SK-N-SH (cell line): ENCODE measurements at regions not wholly inside any gene's neighbourhood (a gene's known extent, or its start where the extent isn't known, plus 50 kb on each side); places are given as distances from the start of the nearest gene placed in this dataset.

ENCODE experiments used
- CTCF ChIA-PET: fragments of 300-600, 350-600 bp; formaldehyde crosslinking; extraction: SDS; loops from one replicate; lab custom pipeline; 2021; lab: Yijun Ruan, JAX
- POLR2A ChIA-PET: fragments of 350-600 bp; sonication (Branson Sonifier 250); formaldehyde crosslinking; extraction: SDS; loops from one replicate; lab custom pipeline; 2020; ENCODE audit warnings: antibody characterized with exemption, inconsistent platforms; lab: Yijun Ruan, JAX
- DNase-seq: peaks from one replicate; pipeline ENCODE4 v3.0.0; 2012
- H2AFZ ChIP-seq: fragments of 200-600 bp; sonication (generic); 2 replicates; pipeline ENCODE4 v1.8.1; 2016; ENCODE audit warnings: antibody characterized with exemption, mild to moderate bottlenecking, low read depth
- H3F3A ChIP-seq: fragments of 200-600 bp; sonication (generic); replicated peaks from 2 replicates; pipeline ENCODE3; 2016; ENCODE audit warnings: antibody characterized with exemption, mild to moderate bottlenecking; ENCODE audit not compliant: insufficient read depth
- H3K27ac ChIP-seq, 2 experiments: fragments of 200-500 bp in 1 of 2; fragments of 200-600 bp in 1 of 2; sonication (Bioruptor generic) in 1 of 2; sonication (generic), shearing (Covaris generic) in 1 of 2; 2 replicates each; pipeline versions ENCODE4 v1.5.1 to v1.6.1; 2014 to 2016; ENCODE audit warnings: low read depth in 2 of 2, inconsistent platforms in 1 of 2, low read length in 1 of 2, mild to moderate bottlenecking in 1 of 2, mixed read lengths in 1 of 2
- H3K27me3 ChIP-seq: fragments of 200-600 bp; sonication (generic), shearing (Covaris generic); 2 replicates; pipeline ENCODE4 v1.6.1; 2016; ENCODE audit warnings: mixed run types; ENCODE audit not compliant: insufficient read depth
- H3K36me3 ChIP-seq, 2 experiments: fragments of 200-500 bp in 1 of 2; fragments of 200-600 bp in 1 of 2; sonication (Bioruptor generic) in 1 of 2; sonication (generic) in 1 of 2; replicated peaks in 1 of 2; 2 replicates each; pipeline versions ENCODE3 to v1.5.1; 2014 to 2016; ENCODE audit warnings: low read length in 1 of 2, mild to moderate bottlenecking in 1 of 2; ENCODE audit not compliant: insufficient read depth in 2 of 2, control insufficient read depth in 1 of 2
- H3K4me1 ChIP-seq, 2 experiments: fragments of 200-500 bp in 1 of 2; fragments of 200-600 bp in 1 of 2; sonication (Bioruptor generic) in 1 of 2; sonication (generic), shearing (Covaris generic) in 1 of 2; 2 replicates each; pipeline versions ENCODE4 v1.5.1 to v1.6.1; 2014 to 2016; ENCODE audit warnings: low read depth in 1 of 2, low read length in 1 of 2, mixed run types in 1 of 2; ENCODE audit not compliant: insufficient read depth in 2 of 2, control insufficient read depth in 1 of 2
- H3K4me2 ChIP-seq: fragments of 200-600 bp; sonication (generic), shearing (Covaris generic); 2 replicates; pipeline ENCODE4 v1.6.1; 2017; ENCODE audit warnings: mixed run types
- H3K4me3 ChIP-seq, 2 experiments: fragments of 200-500 bp in 1 of 2; fragments of 200-600 bp in 1 of 2; sonication (Bioruptor generic) in 1 of 2; sonication (generic), shearing (Covaris generic) in 1 of 2; 2 replicates each; pipeline versions ENCODE4 v1.5.1 to v1.8.1; 2014 to 2016; ENCODE audit warnings: low read depth in 2 of 2, inconsistent platforms in 1 of 2, low read length in 1 of 2, mild to moderate bottlenecking in 1 of 2, mixed read lengths in 1 of 2, moderate library complexity in 1 of 2
- H3K79me2 ChIP-seq: fragments of 200-600 bp; sonication (generic); 2 replicates; pipeline ENCODE4 v1.8.1; 2017; ENCODE audit warnings: mild to moderate bottlenecking; ENCODE audit not compliant: insufficient read depth
- H3K9ac ChIP-seq: fragments of 200-600 bp; sonication (generic); 2 replicates; pipeline ENCODE4 v1.6.1; 2017; ENCODE audit warnings: mixed run types
- H3K9me2 ChIP-seq: fragments of 200-600 bp; sonication (generic); 2 replicates; pipeline ENCODE4 v1.6.1; 2017; ENCODE audit warnings: mixed run types
- H3K9me3 ChIP-seq: fragments of 200-600 bp; sonication (generic); 2 replicates; pipeline ENCODE4 v1.6.1; 2017; ENCODE audit warnings: mixed run types, mild to moderate bottlenecking, moderate library complexity
- H4K20me1 ChIP-seq: fragments of 200-600 bp; sonication (generic); 2 replicates; pipeline ENCODE4 v1.6.1; 2017; ENCODE audit warnings: mild to moderate bottlenecking, mixed run types; ENCODE audit not compliant: insufficient read depth
- CHD2 ChIP-seq: fragments of 150-350 bp; IDR thresholded peaks from 2 replicates; pipeline ENCODE4 v1.6.1; 2018; ENCODE audit warnings: low read length; ENCODE audit not compliant: partially characterized antibody
- EZH2phosphoT487 ChIP-seq: fragments of 200-600 bp; sonication (generic); IDR thresholded peaks from 2 replicates; pipeline ENCODE4 v1.6.1; 2017; ENCODE audit warnings: low read depth, mixed run types, mild to moderate bottlenecking, antibody characterized with exemption, moderate library complexity, borderline replicate concordance
- MEF2A ChIP-seq: IDR thresholded peaks from 2 replicates; pipeline ENCODE4 v1.4.0; 2012; ENCODE audit warnings: low read depth, borderline replicate concordance
- MXI1 ChIP-seq: IDR thresholded peaks from 2 replicates; pipeline ENCODE4 v1.6.1; 2012; ENCODE audit warnings: mild to moderate bottlenecking, low read depth, low read length, improper control_type of control experiment
- NRF1 ChIP-seq: IDR thresholded peaks from 2 replicates; pipeline ENCODE4 v1.6.1; 2012; ENCODE audit warnings: low read depth, mild to moderate bottlenecking, low read length
- RAD21 ChIP-seq: IDR thresholded peaks from 2 replicates; pipeline ENCODE4 v1.6.1; 2012; ENCODE audit warnings: mild to moderate bottlenecking, low read length
- RCOR1 ChIP-seq: fragments of 150-350 bp; IDR thresholded peaks from 2 replicates; pipeline ENCODE4 v1.6.1; 2017; ENCODE audit warnings: antibody characterized with exemption, low read length
- RXRA ChIP-seq: IDR thresholded peaks from 2 replicates; pipeline ENCODE4 v1.4.0; 2012; ENCODE audit warnings: low read depth, mild to moderate bottlenecking, borderline replicate concordance
- SMC3 ChIP-seq: IDR thresholded peaks from 2 replicates; pipeline ENCODE4 v1.6.1; 2012; ENCODE audit warnings: low read depth, low read length, improper control_type of control experiment
- TCF12 ChIP-seq: IDR thresholded peaks from 2 replicates; pipeline ENCODE4 v1.4.0; 2012
- WGBS: methylation state at CpG from one replicate; pipeline ENCODE4 v1.1.6; 2017; ENCODE audit warnings: low lambda C conversion rate; 5-methylcytosine and 5-hydroxymethylcytosine counted together
- TF ChIP-seq, protein P1 (sequence below): IDR thresholded peaks from 2 replicates; pipeline ENCODE4; 2012
- TF ChIP-seq, protein P2 (sequence below): IDR thresholded peaks from 2 replicates; pipeline ENCODE4 v1.4.0; 2012; ENCODE audit warnings: low read depth, borderline replicate concordance
- TF ChIP-seq, protein P3 (sequence below): IDR thresholded peaks from 2 replicates; pipeline ENCODE4 v1.6.1; 2012; ENCODE audit warnings: mild to moderate bottlenecking, low read depth, low read length, moderate library complexity

DNA sequence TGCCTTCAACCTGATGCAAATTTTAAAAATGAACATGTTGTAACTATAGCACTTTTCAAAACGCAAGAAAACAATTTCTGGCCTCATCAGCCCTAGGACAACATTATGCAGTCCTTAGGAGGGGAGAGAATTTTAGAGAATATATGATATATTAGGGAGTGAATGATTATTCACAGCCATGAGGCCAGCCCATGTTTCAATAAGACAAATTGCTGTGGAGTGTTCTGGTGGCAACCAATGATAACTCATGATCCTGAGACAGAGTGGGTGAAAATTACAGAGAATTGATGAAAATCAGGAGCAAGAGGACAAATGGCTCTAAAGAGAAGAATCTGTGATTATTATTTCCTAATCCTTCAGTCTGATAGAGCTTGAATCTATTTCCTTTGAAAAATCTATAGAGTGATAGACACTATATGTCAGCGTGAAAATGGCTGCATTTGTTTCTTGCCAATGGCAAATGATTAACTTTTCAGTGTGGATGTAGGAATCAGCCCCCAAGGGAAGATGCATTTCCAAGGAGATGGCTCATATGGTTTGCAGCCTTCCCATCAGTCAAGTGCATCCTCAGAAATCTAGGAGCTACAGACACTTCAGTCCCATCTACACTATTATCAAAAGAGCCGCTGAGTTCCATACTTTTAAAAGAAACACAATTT is 761.0 kb upstream of the ARRDC4 start:
- WGBS, result 14% methylated on average over 3 of the region's 3 CpGs
- H2AFZ ChIP-seq, result no peak overlapping the region
- no peaks in the 10 kb centered on the region for H3K36me3 ChIP-seq
- no peaks in the 10 kb centered on the region for H3K27me3 ChIP-seq
- H3K4me3 ChIP-seq, result no peak overlapping the region
- H3K27ac ChIP-seq, result no peak overlapping the region
- H3K9me2 ChIP-seq, result no peaks in the 10 kb centered on the region
- no peak overlapping the region for H3K9ac ChIP-seq
- no peaks in the 10 kb centered on the region; a peak in 1 of 4 replicates for H3K4me1 ChIP-seq
- no peaks in the 10 kb centered on the region for H4K20me1 ChIP-seq
- peaks cover 7% of the 10 kb centered on the region for H3K9me3 ChIP-seq
- H3K4me2 ChIP-seq, result no peak overlapping the region
- ChIA-PET POLR2A (no interaction called here), CTCF (no interaction called here)
- no peaks in the 10 kb centered on the region for H3F3A ChIP-seq
- H3K79me2 ChIP-seq, result no peaks in the 10 kb centered on the region
- DNase-seq, result no peak
- TF ChIP-seq NRF1 (no peak), TCF12 (no peak), MEF2A (no peak), MXI1 (no peak), SMC3 (no peak), RXRA (no peak), CHD2 (no peak), EZH2phosphoT487 (no peak), RAD21 (no peak), RCOR1 (no peak)
- TF ChIP-seq, protein P1, sequence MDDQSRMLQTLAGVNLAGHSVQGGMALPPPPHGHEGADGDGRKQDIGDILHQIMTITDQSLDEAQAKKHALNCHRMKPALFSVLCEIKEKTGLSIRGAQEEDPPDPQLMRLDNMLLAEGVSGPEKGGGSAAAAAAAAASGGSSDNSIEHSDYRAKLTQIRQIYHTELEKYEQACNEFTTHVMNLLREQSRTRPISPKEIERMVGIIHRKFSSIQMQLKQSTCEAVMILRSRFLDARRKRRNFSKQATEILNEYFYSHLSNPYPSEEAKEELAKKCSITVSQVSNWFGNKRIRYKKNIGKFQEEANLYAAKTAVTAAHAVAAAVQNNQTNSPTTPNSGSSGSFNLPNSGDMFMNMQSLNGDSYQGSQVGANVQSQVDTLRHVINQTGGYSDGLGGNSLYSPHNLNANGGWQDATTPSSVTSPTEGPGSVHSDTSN, result no peak

DNA sequence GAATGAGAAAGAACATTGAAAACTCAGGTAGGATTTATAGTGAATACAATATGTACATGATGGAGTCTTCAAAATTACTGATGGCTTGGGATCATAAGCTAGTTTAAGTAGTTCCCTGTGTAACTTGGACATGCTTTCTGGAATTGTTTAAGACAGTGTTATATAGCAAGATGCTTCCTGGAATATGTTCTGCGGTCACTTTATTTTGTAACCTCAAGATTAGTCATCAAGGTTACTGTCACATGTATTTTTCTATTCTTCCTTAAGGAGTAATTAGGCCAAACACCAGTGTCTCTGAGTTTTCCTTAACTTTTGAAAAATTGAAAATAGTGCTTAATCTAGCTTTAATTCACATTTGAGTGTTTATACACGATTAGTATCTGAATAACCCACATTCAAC is 760.3 kb upstream of the ARRDC4 start:
- CTCF ChIA-PET, result no interaction called here
- no peaks in the 10 kb centered on the region for H3K9me2 ChIP-seq

More for the DNA sequence above, 760.3 kb upstream of the ARRDC4 start:
- Histone ChIP-seq H3K9me3 (peaks cover 7% of the 10 kb centered on the region), H3K27ac (no peak overlapping the region), H3K4me3 (no peak overlapping the region), H3K79me2 (no peaks in the 10 kb centered on the region), H4K20me1 (no peaks in the 10 kb centered on the region), H3K36me3 (no peaks in the 10 kb centered on the region)
- WGBS, result 0% methylated on average over 2 of the region's 2 CpGs
- POLR2A ChIA-PET, result no interaction called here
- TF ChIP-seq, protein P2, sequence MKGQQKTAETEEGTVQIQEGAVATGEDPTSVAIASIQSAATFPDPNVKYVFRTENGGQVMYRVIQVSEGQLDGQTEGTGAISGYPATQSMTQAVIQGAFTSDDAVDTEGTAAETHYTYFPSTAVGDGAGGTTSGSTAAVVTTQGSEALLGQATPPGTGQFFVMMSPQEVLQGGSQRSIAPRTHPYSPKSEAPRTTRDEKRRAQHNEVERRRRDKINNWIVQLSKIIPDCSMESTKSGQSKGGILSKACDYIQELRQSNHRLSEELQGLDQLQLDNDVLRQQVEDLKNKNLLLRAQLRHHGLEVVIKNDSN, result no peak
- TF ChIP-seq, protein P3, sequence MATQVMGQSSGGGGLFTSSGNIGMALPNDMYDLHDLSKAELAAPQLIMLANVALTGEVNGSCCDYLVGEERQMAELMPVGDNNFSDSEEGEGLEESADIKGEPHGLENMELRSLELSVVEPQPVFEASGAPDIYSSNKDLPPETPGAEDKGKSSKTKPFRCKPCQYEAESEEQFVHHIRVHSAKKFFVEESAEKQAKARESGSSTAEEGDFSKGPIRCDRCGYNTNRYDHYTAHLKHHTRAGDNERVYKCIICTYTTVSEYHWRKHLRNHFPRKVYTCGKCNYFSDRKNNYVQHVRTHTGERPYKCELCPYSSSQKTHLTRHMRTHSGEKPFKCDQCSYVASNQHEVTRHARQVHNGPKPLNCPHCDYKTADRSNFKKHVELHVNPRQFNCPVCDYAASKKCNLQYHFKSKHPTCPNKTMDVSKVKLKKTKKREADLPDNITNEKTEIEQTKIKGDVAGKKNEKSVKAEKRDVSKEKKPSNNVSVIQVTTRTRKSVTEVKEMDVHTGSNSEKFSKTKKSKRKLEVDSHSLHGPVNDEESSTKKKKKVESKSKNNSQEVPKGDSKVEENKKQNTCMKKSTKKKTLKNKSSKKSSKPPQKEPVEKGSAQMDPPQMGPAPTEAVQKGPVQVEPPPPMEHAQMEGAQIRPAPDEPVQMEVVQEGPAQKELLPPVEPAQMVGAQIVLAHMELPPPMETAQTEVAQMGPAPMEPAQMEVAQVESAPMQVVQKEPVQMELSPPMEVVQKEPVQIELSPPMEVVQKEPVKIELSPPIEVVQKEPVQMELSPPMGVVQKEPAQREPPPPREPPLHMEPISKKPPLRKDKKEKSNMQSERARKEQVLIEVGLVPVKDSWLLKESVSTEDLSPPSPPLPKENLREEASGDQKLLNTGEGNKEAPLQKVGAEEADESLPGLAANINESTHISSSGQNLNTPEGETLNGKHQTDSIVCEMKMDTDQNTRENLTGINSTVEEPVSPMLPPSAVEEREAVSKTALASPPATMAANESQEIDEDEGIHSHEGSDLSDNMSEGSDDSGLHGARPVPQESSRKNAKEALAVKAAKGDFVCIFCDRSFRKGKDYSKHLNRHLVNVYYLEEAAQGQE, result no peak
- TF ChIP-seq NRF1, result no peak
- TF ChIP-seq, all 33 proteins: peak for 0
- Histone ChIP-seq H3K9ac (no peak overlapping the region), H3K4me1 (no peaks in the 10 kb centered on the region; a peak in 1 of 4 replicates), H2AFZ (no peak overlapping the region), H3F3A (no peaks in the 10 kb centered on the region), H3K27me3 (no peaks in the 10 kb centered on the region), H3K4me2 (no peak overlapping the region)
- no peak for DNase-seq
